Prostate gland (tissue), 2 donors: ENCODE measurements at regions not wholly inside any gene's neighbourhood (a gene's known extent, or its start where the extent isn't known, plus 50 kb on each side); places are given as distances from the start of the nearest gene placed in this dataset.

Source experiments
- CTCF ChIP-seq, 4 experiments: fragments of 200-600 bp in 2 of 4; fragments of 450-650 bp in 2 of 4; sonication (generic) in 2 of 4; IDR thresholded peaks; 1 replicate in 3 of 4; 2 replicates in 1 of 4; pipeline ENCODE4 v1.5.1; 2016 to 2019; ENCODE audit warnings: antibody characterized with exemption in 4 of 4, mild to moderate bottlenecking in 2 of 4, moderate library complexity in 2 of 4
- POLR2A ChIP-seq: fragments of 450-650 bp; IDR thresholded peaks from one replicate; pipeline ENCODE4 v1.6.1; 2016; ENCODE audit warnings: antibody characterized with exemption, mild to moderate bottlenecking
- POLR2AphosphoS5 ChIP-seq: sonication (generic); formaldehyde crosslinking; IDR thresholded peaks from one replicate; pipeline ENCODE4 v1.6.1; 2017; ENCODE audit warnings: antibody characterized with exemption

GRCh38 chr5:113693701-113694100 is 180.2 kb downstream of the YTHDC2 start:
- TF ChIP-seq CTCF (IDR thresholded peaks at IDR 0.05) (no peak), POLR2AphosphoS5 (no peak), POLR2A (no peak)
